HG03575 (cell line): ENCODE measurements at regions not wholly inside any gene's neighbourhood (a gene's known extent, or its start where the extent isn't known, plus 50 kb on each side); places are given as distances from the start of the nearest gene placed in this dataset.
A peak's percentile ranks its signal among the peaks of the same experiment; 100 is the strongest.
"Not testable (repeated sequence)": the region's sequence is repeated elsewhere in the genome, so short reads cannot be mapped to it uniquely, and the experiment has no call there.

ENCODE experiments used
- ATAC-seq: cut with Tn5 transposase; IDR thresholded peaks from one replicate; pipeline ENCODE4 v1.9.1; 2021; ENCODE audit not compliant: unreplicated experiment, insufficient number of reproducible peaks, low FRiP score; ENCODE audit errors: extremely low read depth

- no peak for ATAC-seq
Measured at GRCh38 chr18:22822024-22822423, 111.1 kb upstream of the RBBP8 start.

GRCh38 chr18:22822841-22823508, 110.2 kb upstream of the RBBP8 start:
- ATAC-seq, result peak; percentile 77

- no peak for ATAC-seq
Measured at GRCh38 chr18:22826726-22827125, 106.4 kb upstream of the RBBP8 start.

GRCh38 chr18:22827216-22827615, 105.9 kb upstream of the RBBP8 start:
- ATAC-seq, result no peak

- ATAC-seq, result no peak
Measured at GRCh38 chr18:22827741-22828140, 105.4 kb upstream of the RBBP8 start.

- ATAC-seq, result no peak
Measured at GRCh38 chr18:22828171-22828570, 105.0 kb upstream of the RBBP8 start.

- ATAC-seq, result not testable (repeated sequence)
Measured at GRCh38 chr18:22828583-22828982, 104.5 kb upstream of the RBBP8 start.

GRCh38 chr18:22829781-22830180, 103.3 kb upstream of the RBBP8 start:
- ATAC-seq, result no peak

- no peak for ATAC-seq
Measured at GRCh38 chr18:22830511-22830910, 102.6 kb upstream of the RBBP8 start.

GRCh38 chr18:22831441-22831904, 101.7 kb upstream of the RBBP8 start:
- ATAC-seq, result no peak

GRCh38 chr18:22836932-22837331, 96.2 kb upstream of the RBBP8 start:
- ATAC-seq, result no peak

- no peak for ATAC-seq
Measured at GRCh38 chr18:22838221-22838620, 94.9 kb upstream of the RBBP8 start.

GRCh38 chr18:22838639-22839277, 94.4 kb upstream of the RBBP8 start:
- no peak for ATAC-seq

- no peak for ATAC-seq
Measured at GRCh38 chr18:22839340-22839821, 93.7 kb upstream of the RBBP8 start.

GRCh38 chr18:22840606-22841144, 92.5 kb upstream of the RBBP8 start:
- ATAC-seq, result no peak

- ATAC-seq, result no peak
Measured at GRCh38 chr18:22841840-22842239, 91.3 kb upstream of the RBBP8 start.

- no peak for ATAC-seq
Measured at GRCh38 chr18:22844190-22844589, 88.9 kb upstream of the RBBP8 start.

GRCh38 chr18:22844628-22845027, 88.5 kb upstream of the RBBP8 start:
- no peak for ATAC-seq

GRCh38 chr18:22846088-22846683, 86.9 kb upstream of the RBBP8 start:
- no peak for ATAC-seq

- no peak for ATAC-seq
Measured at GRCh38 chr18:22846697-22847096, 86.4 kb upstream of the RBBP8 start.
